Stimulated activated CD4-positive, alpha-beta T cell treated with anti-CD3 and anti-CD28 coated beads, Interleukin-15, amount 100 ng/mL, for 24 hours (primary cell): ENCODE measurements at regions not wholly inside any gene's neighbourhood (a gene's known extent, or its start where the extent isn't known, plus 50 kb on each side); places are given as distances from the start of the nearest gene placed in this dataset.

Source experiments
- DNase-seq: peaks from one replicate; pipeline ENCODE4 v3.0.0-alpha.2; 2020

DNA sequence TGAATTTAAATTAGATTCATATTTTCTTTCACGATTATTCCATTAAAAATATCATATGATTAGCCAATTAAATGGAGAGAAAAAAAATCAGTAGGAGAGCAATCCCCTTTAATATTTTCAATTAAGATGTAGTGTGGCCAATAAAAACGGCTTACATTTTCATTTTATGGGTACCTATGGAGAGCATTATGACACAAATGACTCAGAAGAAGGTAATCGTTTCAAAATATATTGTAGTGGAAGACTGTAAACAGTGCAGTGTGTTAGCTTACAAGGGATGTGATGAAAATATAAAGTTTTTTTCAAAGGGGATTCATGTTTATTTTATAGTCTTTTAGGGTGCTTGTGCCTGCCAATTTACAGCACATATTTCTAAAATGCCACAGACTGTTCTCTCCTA lies 1507.4 kb upstream of the CELF4 start:
- DNase-seq, result no peak

- no peak for DNase-seq
These were observed 1496.8 kb upstream of the CELF4 start for GRCh38 chr18:39062426-39062825.

- no peak for DNase-seq
These were observed 1492.9 kb upstream of the CELF4 start for GRCh38 chr18:39058386-39059000.

- no peak for DNase-seq
These were observed 1491.9 kb upstream of the CELF4 start for GRCh38 chr18:39057423-39058064.

GRCh38 chr18:39053571-39053970 lies 1488.0 kb upstream of the CELF4 start:
- no peak for DNase-seq

DNA sequence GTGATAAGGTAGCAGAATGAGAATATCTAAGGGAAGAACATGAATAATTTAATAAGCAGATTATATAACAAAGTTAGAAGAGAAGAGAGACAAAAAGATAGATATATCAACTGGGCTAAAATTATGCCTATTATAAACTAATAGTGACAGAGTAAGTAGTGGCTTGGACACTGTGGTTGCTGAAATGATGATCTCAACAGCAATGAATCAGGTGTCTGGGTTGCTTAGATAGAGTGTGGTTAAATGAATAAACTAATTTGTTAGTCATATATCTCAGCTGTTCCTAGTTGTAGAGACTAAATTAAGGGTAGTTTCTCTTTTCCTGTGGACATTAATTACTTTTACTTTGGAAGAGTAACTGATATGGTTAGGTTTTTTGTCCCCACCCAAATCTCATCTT lies 1485.4 kb upstream of the CELF4 start:
- DNase-seq, result no peak

DNA sequence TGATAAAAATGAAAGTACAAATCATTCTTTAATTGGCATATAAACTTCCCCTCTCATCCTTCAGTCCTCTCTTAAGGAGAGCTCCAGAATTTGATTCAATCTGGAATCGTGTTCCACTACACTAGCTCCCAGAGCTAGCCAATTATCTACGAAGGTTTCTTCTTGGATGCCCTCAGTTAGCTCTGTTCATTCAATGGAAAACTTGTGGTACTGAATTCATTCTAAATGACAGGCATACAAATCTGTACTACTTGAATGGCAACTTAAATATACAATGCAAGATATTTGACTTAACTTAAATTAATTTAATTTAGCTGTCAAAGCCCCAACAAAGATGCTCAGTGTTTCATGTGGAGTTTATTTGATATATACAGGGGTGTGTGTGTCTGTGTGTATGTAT lies 1474.2 kb upstream of the CELF4 start:
- no peak for DNase-seq

GRCh38 chr18:39037925-39038324 lies 1472.3 kb upstream of the CELF4 start:
- DNase-seq, result no peak

GRCh38 chr18:39033312-39033711 lies 1467.7 kb upstream of the CELF4 start:
- DNase-seq, result no peak

DNA sequence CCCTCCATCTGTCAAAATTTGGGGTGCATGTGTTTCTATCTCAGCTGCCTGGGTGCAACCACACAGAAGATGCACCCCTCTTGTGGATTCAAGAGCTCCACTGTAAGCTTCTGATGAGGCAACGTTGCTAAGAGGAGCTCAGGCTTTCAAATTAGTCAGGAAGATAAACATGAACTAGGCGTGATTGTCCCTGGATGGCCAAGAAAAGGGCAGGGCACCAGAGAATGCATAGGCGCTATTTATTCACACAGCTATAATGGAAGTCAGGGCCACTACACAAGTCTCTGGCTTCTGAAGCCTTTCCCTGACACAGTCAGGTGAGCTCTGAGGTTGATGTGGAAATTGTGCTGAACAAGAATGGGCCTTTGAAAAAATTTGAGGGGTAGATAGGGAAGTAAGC lies 1466.0 kb upstream of the CELF4 start:
- no peak for DNase-seq

GRCh38 chr18:39030124-39030655 lies 1464.6 kb upstream of the CELF4 start:
- no peak for DNase-seq

DNA sequence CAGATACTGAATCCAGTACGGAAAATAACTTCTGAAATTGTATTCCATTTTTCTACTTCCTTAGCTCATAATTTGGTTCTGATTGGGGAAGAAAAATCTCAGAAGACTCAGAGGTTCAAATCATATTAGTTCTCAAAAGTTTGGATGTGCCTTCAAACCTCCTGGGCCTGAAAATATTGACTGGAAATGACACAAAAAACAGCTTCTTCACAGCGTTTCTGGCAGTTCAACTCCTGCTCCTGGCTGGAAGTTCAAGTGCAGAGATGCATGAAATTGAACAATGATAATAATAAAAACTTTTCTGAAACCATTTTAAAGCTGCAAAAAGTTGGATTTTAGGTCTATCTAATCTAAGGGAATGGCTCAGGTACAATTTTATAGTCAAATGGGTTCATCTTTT lies 1459.9 kb upstream of the CELF4 start:
- DNase-seq, result no peak

DNA sequence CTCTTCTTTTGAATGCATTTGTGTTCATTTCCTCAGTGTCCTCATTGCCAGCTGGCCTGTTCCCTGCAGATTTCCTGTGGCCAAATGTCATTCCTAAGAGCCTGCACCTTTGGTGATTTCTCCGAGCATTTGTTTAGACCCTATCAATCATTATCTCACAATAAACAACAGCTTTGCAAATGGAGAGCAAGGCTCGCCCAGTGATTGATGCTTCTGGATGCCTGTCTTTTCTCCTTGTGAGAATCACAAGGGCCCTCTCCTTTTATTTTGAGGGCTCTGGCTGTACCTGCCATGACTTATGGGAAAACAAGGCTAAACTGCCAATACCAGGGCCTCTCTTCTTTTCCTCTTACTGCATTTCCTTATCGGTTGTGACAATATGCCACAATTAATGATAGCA lies 1454.4 kb upstream of the CELF4 start:
- no peak for DNase-seq

GRCh38 chr18:39007031-39007902 lies 1441.7 kb upstream of the CELF4 start:
- DNase-seq, result no peak

DNA sequence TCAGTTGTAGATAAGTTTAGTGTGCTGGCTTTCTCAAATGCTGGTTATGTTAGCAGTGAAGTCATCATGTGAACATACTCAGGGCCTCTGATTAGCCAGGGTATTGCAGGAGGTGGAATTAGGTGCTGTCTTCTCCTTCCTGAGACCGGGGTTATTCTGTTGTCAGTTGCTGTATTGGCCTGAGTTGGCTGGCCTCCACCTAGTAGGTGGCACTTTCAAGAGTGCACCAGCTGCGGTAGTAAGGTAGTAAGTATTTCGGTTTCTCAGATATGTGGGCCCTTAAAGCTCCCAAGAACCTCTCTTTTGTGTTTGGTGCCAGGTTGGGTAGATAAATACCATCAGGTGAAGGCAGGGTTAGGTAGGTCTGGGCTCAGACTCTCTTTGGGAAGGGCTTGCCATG lies 1430.5 kb upstream of the CELF4 start:
- no peak for DNase-seq

- no peak for DNase-seq
These were observed 1427.7 kb upstream of the CELF4 start for GRCh38 chr18:38993342-38993741.

GRCh38 chr18:38984968-38985367 lies 1419.4 kb upstream of the CELF4 start:
- DNase-seq, result no peak

DNA sequence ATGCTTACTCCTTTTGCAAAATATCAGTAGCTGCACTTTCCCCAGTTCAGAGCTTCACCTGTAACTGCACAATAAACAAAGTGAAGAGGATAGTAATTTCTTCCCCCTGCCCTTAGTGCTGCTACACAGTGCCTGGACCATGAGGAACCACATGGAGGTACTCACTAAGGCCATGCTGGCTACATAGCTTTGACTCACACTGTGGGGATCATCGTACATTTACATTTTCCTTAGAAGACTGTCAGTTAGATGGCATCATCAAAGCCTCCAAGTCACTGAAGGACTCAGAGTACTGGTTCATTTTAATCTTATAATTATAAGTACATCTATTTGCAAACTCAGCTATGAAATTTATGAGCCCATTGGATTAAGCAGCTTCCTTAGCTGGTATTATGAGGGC lies 1416.5 kb upstream of the CELF4 start:
- no peak for DNase-seq

DNA sequence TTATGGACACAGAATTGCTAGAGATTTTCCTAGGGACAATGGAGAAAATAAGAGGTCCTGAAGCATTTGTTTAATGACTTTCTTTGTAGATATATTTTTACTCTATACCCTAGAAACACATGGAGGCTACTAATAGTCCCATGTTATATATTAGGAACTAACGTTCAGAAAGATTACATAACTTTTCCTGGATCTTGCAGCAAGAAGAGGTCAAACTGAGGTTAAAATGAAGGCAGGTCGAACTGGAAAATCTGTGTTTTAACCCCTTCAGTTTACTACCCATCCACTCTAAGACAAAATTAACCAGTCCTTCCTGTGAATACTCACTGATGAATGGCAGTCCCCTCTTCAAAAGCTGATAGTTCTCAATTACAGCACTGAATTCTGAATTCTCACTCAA lies 1415.8 kb upstream of the CELF4 start:
- DNase-seq, result no peak

- no peak for DNase-seq
These were observed 1414.8 kb upstream of the CELF4 start for GRCh38 chr18:38980420-38980819.

DNA sequence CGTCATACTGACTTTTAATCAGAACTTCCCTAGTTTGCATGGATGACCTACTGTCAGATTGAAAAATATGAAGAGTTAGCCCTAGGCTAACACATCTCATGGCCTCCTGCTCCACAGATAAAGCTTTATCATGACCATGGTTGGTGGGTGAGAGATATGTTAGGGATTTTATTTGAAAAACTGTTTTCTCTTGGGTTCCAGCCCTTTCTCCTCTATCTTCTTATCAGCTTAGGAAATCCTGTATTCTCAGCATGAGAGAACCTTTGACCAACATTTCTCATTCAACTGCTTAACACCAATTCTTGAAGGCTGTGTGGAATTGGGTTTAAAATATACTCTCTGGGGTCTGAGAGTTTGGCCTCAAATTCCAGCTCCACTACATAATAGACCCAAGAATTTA lies 1407.0 kb upstream of the CELF4 start:
- no peak for DNase-seq

- DNase-seq, result no peak
These were observed 1406.3 kb upstream of the CELF4 start for GRCh38 chr18:38971881-38972280.

DNA sequence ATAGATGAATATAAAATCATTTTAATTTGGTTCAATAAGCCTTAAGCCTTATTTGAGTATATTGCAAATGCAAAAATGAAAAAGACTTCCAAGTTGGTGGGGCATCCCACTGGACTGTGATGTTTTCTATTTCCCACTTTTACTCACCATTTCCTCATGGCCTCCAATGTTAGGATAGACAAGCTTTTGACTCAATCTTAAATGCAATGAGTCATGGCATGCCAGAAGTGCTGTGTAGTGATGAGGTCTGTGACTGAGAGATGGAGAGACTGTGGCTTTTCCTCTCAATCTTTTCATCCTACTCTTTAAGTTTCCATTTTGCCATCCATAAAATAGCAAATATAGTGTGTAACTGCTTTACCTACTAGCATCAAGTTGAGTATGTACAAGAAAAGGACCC lies 1401.2 kb upstream of the CELF4 start:
- no peak for DNase-seq
